ENCODE measurements at regions not wholly inside any gene's neighbourhood (a gene's known extent, or its start where the extent isn't known, plus 50 kb on each side); places are given as distances from the start of the nearest gene placed in this dataset.

GRCh38 chr9:104339692-104340091, 164.4 kb upstream of the OR13F1 start:
- TF ChIP-seq CTCF (IDR thresholded peaks at IDR 0.05; ENCODE audit: extremely low read depth in 1 of 2, insufficient read depth in 1 of 2, low read depth in 1 of 2, low read length in 2 of 2) = no peak
- no peak for TF ChIP-seq EZH2 (IDR thresholded peaks at IDR 0.05; ENCODE audit: borderline replicate concordance, low read depth, low read length, severe bottlenecking)
- no peak for TF ChIP-seq POLR2AphosphoS5 (IDR thresholded peaks at IDR 0.05; ENCODE audit: insufficient read depth, low read depth, low read length)
- no peak for TF ChIP-seq GATA2 (IDR thresholded peaks at IDR 0.05; ENCODE audit: insufficient read depth, insufficient read length, low read depth, low read length)
- no peak for TF ChIP-seq FOS (IDR thresholded peaks at IDR 0.05; ENCODE audit: borderline replicate concordance, insufficient read depth, low read length)
- no peak for TF ChIP-seq POLR2A (IDR thresholded peaks at IDR 0.05; ENCODE audit: low read depth, low read length)
- no peak for TF ChIP-seq MYC (IDR thresholded peaks at IDR 0.05; ENCODE audit: low read depth, low read length)

Data from endothelial cell of umbilical vein (primary cell).